ENCODE measurements at regions not wholly inside any gene's neighbourhood (a gene's known extent, or its start where the extent isn't known, plus 50 kb on each side); places are given as distances from the start of the nearest gene placed in this dataset.

DNA sequence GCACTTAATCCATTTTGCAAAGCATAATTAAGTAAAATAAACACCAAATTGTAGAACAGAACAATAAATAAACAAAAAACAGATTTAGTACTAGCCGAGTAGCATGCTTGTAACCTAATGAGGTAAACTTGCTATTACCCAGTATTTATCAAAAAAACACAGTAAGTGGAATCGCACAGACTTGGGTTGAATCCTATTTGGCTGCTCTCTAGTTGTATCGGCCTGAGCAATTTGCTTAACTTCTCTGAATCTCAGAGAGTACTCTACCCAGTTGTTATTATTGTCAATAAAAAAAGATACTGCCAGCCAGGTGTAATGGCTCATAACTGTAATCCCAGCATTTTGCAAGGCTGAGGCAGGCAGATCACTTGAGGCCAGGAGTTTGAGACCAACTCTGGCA, 664.3 kb downstream of the ADGRL2 start:
- DNase-seq (ENCODE audit: low read depth): no peak
- no peak overlapping the region for H3K4me3 ChIP-seq (ENCODE audit: low read depth, low read length)
- TF ChIP-seq, protein P1, sequence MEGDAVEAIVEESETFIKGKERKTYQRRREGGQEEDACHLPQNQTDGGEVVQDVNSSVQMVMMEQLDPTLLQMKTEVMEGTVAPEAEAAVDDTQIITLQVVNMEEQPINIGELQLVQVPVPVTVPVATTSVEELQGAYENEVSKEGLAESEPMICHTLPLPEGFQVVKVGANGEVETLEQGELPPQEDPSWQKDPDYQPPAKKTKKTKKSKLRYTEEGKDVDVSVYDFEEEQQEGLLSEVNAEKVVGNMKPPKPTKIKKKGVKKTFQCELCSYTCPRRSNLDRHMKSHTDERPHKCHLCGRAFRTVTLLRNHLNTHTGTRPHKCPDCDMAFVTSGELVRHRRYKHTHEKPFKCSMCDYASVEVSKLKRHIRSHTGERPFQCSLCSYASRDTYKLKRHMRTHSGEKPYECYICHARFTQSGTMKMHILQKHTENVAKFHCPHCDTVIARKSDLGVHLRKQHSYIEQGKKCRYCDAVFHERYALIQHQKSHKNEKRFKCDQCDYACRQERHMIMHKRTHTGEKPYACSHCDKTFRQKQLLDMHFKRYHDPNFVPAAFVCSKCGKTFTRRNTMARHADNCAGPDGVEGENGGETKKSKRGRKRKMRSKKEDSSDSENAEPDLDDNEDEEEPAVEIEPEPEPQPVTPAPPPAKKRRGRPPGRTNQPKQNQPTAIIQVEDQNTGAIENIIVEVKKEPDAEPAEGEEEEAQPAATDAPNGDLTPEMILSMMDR (IDR thresholded peaks at IDR 0.05; ENCODE audit: insufficient read depth, low read length): no peak

GRCh38 chr1:82464362-82465001, 663.7 kb downstream of the ADGRL2 start:
- DNase-seq (ENCODE audit: low read depth): peak; percentile 53
- H3K4me3 ChIP-seq (ENCODE audit: low read depth, low read length): no peak overlapping the region
- TF ChIP-seq, protein P1 (IDR thresholded peaks at IDR 0.05; ENCODE audit: insufficient read depth, low read length): no peak

- no peak for DNase-seq (ENCODE audit: low read depth)
- no peak overlapping the region for H3K4me3 ChIP-seq (ENCODE audit: low read depth, low read length)
- TF ChIP-seq, protein P1 (IDR thresholded peaks at IDR 0.05; ENCODE audit: insufficient read depth, low read length): no peak
Observed at GRCh38 chr1:82463951-82464350, 663.2 kb downstream of the ADGRL2 start.

GRCh38 chr1:82462366-82462765, 661.6 kb downstream of the ADGRL2 start:
- H3K4me3 ChIP-seq (ENCODE audit: low read depth, low read length): no peak overlapping the region
- no peak for DNase-seq (ENCODE audit: low read depth)
- TF ChIP-seq, protein P1 (IDR thresholded peaks at IDR 0.05; ENCODE audit: insufficient read depth, low read length): no peak

DNA sequence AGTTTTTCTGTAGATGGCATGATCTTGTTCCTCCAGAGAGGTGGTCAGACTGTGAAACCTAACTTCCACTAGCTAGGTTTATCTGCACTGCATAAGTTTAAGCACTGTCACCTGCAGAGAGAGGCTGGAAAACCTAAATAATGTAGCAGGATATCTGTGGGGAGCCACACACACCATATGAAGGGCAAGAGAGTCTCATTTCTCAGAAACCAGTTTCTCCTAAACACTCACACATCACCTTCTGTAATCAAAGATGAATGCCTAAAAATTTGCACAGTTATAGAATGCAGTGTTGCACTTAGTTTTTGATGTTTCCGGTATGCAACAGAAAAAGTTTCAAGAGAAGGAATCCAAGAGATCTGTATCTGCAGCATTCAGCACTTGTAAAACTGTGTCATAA, 654.6 kb downstream of the ADGRL2 start:
- no peak for DNase-seq (ENCODE audit: low read depth)
- TF ChIP-seq, protein P1 (IDR thresholded peaks at IDR 0.05; ENCODE audit: insufficient read depth, low read length): no peak
- H3K4me3 ChIP-seq (ENCODE audit: low read depth, low read length): no peak overlapping the region

- TF ChIP-seq, protein P1 (IDR thresholded peaks at IDR 0.05; ENCODE audit: insufficient read depth, low read length): no peak
- no peak overlapping the region for H3K4me3 ChIP-seq (ENCODE audit: low read depth, low read length)
- no peak for DNase-seq (ENCODE audit: low read depth)
Observed at GRCh38 chr1:82454431-82454830, 653.7 kb downstream of the ADGRL2 start.
